K562 (cell line): ENCODE measurements at regions not wholly inside any gene's neighbourhood (a gene's known extent, or its start where the extent isn't known, plus 50 kb on each side); places are given as distances from the start of the nearest gene placed in this dataset.

Experiments used
- ATAC-seq: fragments of 200-7000 bp; cut with Tn5 transposase; 3 replicates; pipeline ENCODE4 v1.9.1; 2020; ENCODE audit warnings: moderate library complexity
- BruUV-seq: library from RNA; stranded (reverse); fragments of 400-500 nt; replicated peaks from 2 replicates; lab custom pipeline; 2021; lab: Mats Ljungman, UMichigan
- CTCF ChIA-PET: fragments of 300-600 bp; formaldehyde crosslinking; extraction: SDS; loops from one replicate; lab custom pipeline; 2021; ENCODE audit warnings: low intra/inter-chr PET ratio; lab: Yijun Ruan, JAX
- POLR2A ChIA-PET: fragments of 300-600, 350-650 bp; sonication (Branson Sonifier 250); formaldehyde crosslinking; extraction: SDS; loops from one replicate; lab custom pipeline; 2021; ENCODE audit warnings: antibody characterized with exemption, inconsistent platforms; lab: Yijun Ruan, JAX
- DNase-seq, 4 experiments: peaks; one replicate each; pipeline versions ENCODE4 v3.0.0 to v3.0.0-alpha.2; 2011 to 2018; ENCODE audit warnings: low spot score in 3 of 4, mixed read lengths in 3 of 4; ENCODE audit errors: extremely low read depth in 1 of 4
- FAIRE-seq: peaks from 2 replicates; lab custom pipeline; 2011; peaks lifted over from hg19 to GRCh38; lab: Jason Lieb, UNC
- H2AFZ ChIP-seq: 2 replicates; pipeline ENCODE4 v1.6.0; 2011; ENCODE audit warnings: low read depth, low read length, control low read depth, inconsistent platforms
- H3K27ac ChIP-seq: fragments of 200-600 bp; 3 replicates; pipeline ENCODE4 v1.8.0; 2011; ENCODE audit warnings: low read depth, mild to moderate bottlenecking, control low read depth, inconsistent platforms, low read length, moderate library complexity, mixed read lengths; ENCODE audit errors: extremely low read depth
- H3K27me3 ChIP-seq, 2 experiments: fragments of 300-600 bp in 1 of 2; 2 replicates in 1 of 2; 3 replicates in 1 of 2; pipeline versions ENCODE4 v1.6.0 to v1.8.0; 2011; ENCODE audit warnings: inconsistent platforms in 2 of 2, low read length in 2 of 2, mild to moderate bottlenecking in 1 of 2, mixed read lengths in 1 of 2, moderate library complexity in 1 of 2; ENCODE audit not compliant: control insufficient read depth in 2 of 2, insufficient read depth in 2 of 2
- H3K36me3 ChIP-seq: fragments of 300-600 bp; 3 replicates; pipeline ENCODE4 v1.8.0; 2011; ENCODE audit warnings: mild to moderate bottlenecking, low read length, inconsistent platforms; ENCODE audit not compliant: control insufficient read depth, insufficient read depth
- H3K4me1 ChIP-seq, 2 experiments: fragments of 200-600 bp in 1 of 2; replicated peaks in 1 of 2; 2 replicates in 1 of 2; 3 replicates in 1 of 2; pipeline versions ENCODE4 v1.5.1 to v1.8.0; 2011; ENCODE audit warnings: inconsistent platforms in 2 of 2, low read length in 2 of 2, mild to moderate bottlenecking in 1 of 2, mixed read lengths in 1 of 2, moderate library complexity in 1 of 2; ENCODE audit not compliant: control insufficient read depth in 2 of 2, insufficient read depth in 2 of 2
- H3K4me2 ChIP-seq: 2 replicates; pipeline ENCODE4 v1.6.1; 2011; ENCODE audit warnings: low read length, control low read depth, inconsistent platforms, mixed read lengths; ENCODE audit not compliant: insufficient read depth
- H3K4me3 ChIP-seq: fragments of 200-600 bp; sonication (generic), shearing (Covaris generic); 2 replicates; pipeline ENCODE4 v1.5.1; 2016; ENCODE audit warnings: control low read depth, inconsistent platforms
- H3K79me2 ChIP-seq: fragments of 200-600 bp; 3 replicates; pipeline ENCODE4 v1.8.0; 2011; ENCODE audit warnings: low read length, inconsistent platforms; ENCODE audit not compliant: control insufficient read depth, insufficient read depth
- H3K9ac ChIP-seq, 2 experiments: 2 replicates each; pipeline versions ENCODE4 v1.6.0 to v1.6.1; 2011; ENCODE audit warnings: low read depth in 2 of 2, low read length in 2 of 2, control low read depth in 1 of 2, inconsistent platforms in 1 of 2, mild to moderate bottlenecking in 1 of 2, mixed read lengths in 1 of 2; ENCODE audit not compliant: insufficient read depth in 1 of 2
- H3K9me1 ChIP-seq: one replicate; pipeline ENCODE4 v1.6.0; 2011; ENCODE audit warnings: inconsistent platforms, mild to moderate bottlenecking, low read length, moderate library complexity; ENCODE audit not compliant: control insufficient read depth, insufficient read depth
- H3K9me3 ChIP-seq: replicated peaks from 2 replicates; pipeline ENCODE4 v1.5.1; 2011; ENCODE audit warnings: low read depth, low read length, inconsistent platforms; ENCODE audit not compliant: control insufficient read depth, insufficient read depth
- H4K20me1 ChIP-seq: replicated peaks from 2 replicates; pipeline ENCODE4 v1.6.1; 2011; ENCODE audit warnings: low read length, inconsistent platforms, mixed read lengths; ENCODE audit not compliant: control insufficient read depth, insufficient read depth
- GABPB2 ChIP-seq: fragments of 250-450 bp; sonication (Bioruptor Pico); conservative IDR thresholded peaks from 2 replicates; pipeline ENCODE4 v1.5.1; 2021; ENCODE audit warnings: mild to moderate bottlenecking
- GTF2E2 ChIP-seq: fragments of 200-800 bp; sonication (Bioruptor generic); IDR thresholded peaks from 2 replicates; pipeline ENCODE4 v1.6.1; 2016; ENCODE audit warnings: missing genetic modification characterization, missing compliant biosample characterization
- MCM5 ChIP-seq: fragments of 450-650 bp; IDR thresholded peaks from 2 replicates; pipeline ENCODE4 v1.6.1; 2016; ENCODE audit warnings: low read depth
- POLR2AphosphoS5 ChIP-seq: IDR thresholded peaks from 2 replicates; pipeline ENCODE4 v1.6.1; 2011; ENCODE audit warnings: mild to moderate bottlenecking, low read depth, low read length, moderate library complexity; ENCODE audit not compliant: control insufficient read depth, insufficient read depth
- ZKSCAN3 ChIP-seq: fragments of 250-450 bp; sonication (Bioruptor Pico); IDR thresholded peaks from 2 replicates; pipeline ENCODE4 v1.4.0; 2020
- WGBS: fragments of 100-300 bp; shearing (Covaris generic); methylation state at CpG from one replicate; pipeline ENCODE4 v1.1.6; 2016; ENCODE audit warnings: low coverage, mixed read lengths; ENCODE audit not compliant: insufficient coverage; ENCODE audit errors: missing lambda C conversion rate; 5-methylcytosine and 5-hydroxymethylcytosine counted together
- in situ Hi-C: fragments of 300-500 bp; cut with MboI; formaldehyde crosslinking; loops from 4 replicates; pipeline ENCODE4 v1.15.0; 2018; ENCODE audit warnings: inconsistent platforms, mixed read lengths
- intact Hi-C: fragments of 100-400 bp; cut with micrococcal nuclease; formaldehyde crosslinking; loops from 2 replicates; pipeline ENCODE4 v1.14.2; 2022
- TF ChIP-seq, protein P1 (sequence below): fragments of 250-450 bp; sonication (Bioruptor Pico); IDR thresholded peaks from 2 replicates; pipeline ENCODE4 v1.5.0; 2020; ENCODE audit warnings: mild to moderate bottlenecking
- TF ChIP-seq, protein P2 (sequence below): fragments of 200-800 bp; sonication (Bioruptor generic); IDR thresholded peaks from 2 replicates; pipeline ENCODE4 v1.6.1; 2017; ENCODE audit warnings: missing genetic modification characterization, missing compliant biosample characterization

GRCh38 chr5:93087326-93087725 lies 493.7 kb downstream of the NR2F1-AS1 start:
- Histone ChIP-seq H3K4me3 (no peak overlapping the region), H3K79me2 (no peaks in the 10 kb centered on the region), H3K27ac (no peak overlapping the region), H2AFZ (no peak overlapping the region), H3K9me3 (peaks cover 2% of the 10 kb centered on the region; the same call in 1 of the 2 replicates), H3K4me2 (no peak overlapping the region), H3K4me1 (no peaks in the 10 kb centered on the region), H3K9me1 (no peaks in the 10 kb centered on the region), H3K9ac (no peak overlapping the region), H4K20me1 (no peaks in the 10 kb centered on the region), H3K36me3 (no peaks in the 10 kb centered on the region), H3K27me3 (no peaks in the 10 kb centered on the region)
- WGBS: 0% methylated on average over 3 of the region's 3 CpGs
- no peak for FAIRE-seq
- CTCF ChIA-PET: no interaction called here
- ATAC-seq: no peak
- no peak for TF ChIP-seq MCM5
- BruUV-seq: no TSS peak
- POLR2A ChIA-PET: no interaction called here
- intact Hi-C loops (no loop called here), in situ Hi-C loops (no loop called here)
- DNase-seq: no peak

DNA sequence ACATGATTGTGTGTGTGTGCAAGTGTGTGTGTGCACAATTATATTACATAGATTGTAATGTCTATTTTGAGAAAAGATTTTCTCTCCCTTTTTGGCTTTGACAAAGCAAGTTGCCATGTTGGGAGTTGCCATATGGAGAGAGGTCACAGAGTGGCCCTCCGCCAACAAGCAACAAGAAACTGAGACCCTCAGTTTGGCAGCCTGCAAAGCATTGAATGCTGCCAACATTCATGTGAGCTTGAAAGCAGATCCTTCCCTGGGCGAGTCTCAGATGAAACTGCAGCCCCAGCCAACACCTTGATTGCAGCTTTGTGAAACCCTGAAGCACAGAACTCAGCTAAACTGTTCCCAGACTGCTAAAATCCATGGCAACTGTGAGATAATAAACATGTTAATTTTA lies 498.0 kb downstream of the NR2F1-AS1 start:
- Histone ChIP-seq H4K20me1 (no peaks in the 10 kb centered on the region), H3K9me3 (peaks cover 2% of the 10 kb centered on the region)
- intact Hi-C loops: no loop called here
- no TSS peak for BruUV-seq
- TF ChIP-seq, protein P1, sequence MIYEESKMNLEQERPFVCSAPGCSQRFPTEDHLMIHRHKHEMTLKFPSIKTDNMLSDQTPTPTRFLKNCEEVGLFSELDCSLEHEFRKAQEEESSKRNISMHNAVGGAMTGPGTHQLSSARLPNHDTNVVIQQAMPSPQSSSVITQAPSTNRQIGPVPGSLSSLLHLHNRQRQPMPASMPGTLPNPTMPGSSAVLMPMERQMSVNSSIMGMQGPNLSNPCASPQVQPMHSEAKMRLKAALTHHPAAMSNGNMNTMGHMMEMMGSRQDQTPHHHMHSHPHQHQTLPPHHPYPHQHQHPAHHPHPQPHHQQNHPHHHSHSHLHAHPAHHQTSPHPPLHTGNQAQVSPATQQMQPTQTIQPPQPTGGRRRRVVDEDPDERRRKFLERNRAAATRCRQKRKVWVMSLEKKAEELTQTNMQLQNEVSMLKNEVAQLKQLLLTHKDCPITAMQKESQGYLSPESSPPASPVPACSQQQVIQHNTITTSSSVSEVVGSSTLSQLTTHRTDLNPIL (CRISPR knock-in tag): no peak
- TF ChIP-seq GTF2E2: no peak
- TF ChIP-seq, protein P2, sequence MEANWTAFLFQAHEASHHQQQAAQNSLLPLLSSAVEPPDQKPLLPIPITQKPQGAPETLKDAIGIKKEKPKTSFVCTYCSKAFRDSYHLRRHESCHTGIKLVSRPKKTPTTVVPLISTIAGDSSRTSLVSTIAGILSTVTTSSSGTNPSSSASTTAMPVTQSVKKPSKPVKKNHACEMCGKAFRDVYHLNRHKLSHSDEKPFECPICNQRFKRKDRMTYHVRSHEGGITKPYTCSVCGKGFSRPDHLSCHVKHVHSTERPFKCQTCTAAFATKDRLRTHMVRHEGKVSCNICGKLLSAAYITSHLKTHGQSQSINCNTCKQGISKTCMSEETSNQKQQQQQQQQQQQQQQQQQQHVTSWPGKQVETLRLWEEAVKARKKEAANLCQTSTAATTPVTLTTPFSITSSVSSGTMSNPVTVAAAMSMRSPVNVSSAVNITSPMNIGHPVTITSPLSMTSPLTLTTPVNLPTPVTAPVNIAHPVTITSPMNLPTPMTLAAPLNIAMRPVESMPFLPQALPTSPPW: no peak
- TF ChIP-seq POLR2AphosphoS5: no peak
- TF ChIP-seq GABPB2 (CRISPR knock-in tag): no peak
- TF ChIP-seq ZKSCAN3: no peak
- TF ChIP-seq, all 486 proteins: peak for 0
- no peak overlapping the region for H3K27ac ChIP-seq
- no peaks in the 10 kb centered on the region for H3K27me3 ChIP-seq
- DNase-seq (no peak), FAIRE-seq (no peak), ATAC-seq (no peak)
- no peak overlapping the region for H3K4me3 ChIP-seq
- H3K9me1 ChIP-seq: no peaks in the 10 kb centered on the region
- POLR2A ChIA-PET: no interaction called here
- H3K4me2 ChIP-seq: no peak overlapping the region
- H3K79me2 ChIP-seq: no peaks in the 10 kb centered on the region
- in situ Hi-C loops: no loop called here
- CTCF ChIA-PET: no interaction called here
- H3K36me3 ChIP-seq: no peaks in the 10 kb centered on the region
- H2AFZ ChIP-seq: no peak overlapping the region
- WGBS: 0% methylated on average over 2 of the region's 2 CpGs
- no peaks in the 10 kb centered on the region for H3K4me1 ChIP-seq
- no peak overlapping the region for H3K9ac ChIP-seq
